Activated CD8-positive, alpha-beta T cell treated with anti-CD3 and anti-CD28 coated beads for 36 hours (primary cell): ENCODE measurements at regions not wholly inside any gene's neighbourhood (a gene's known extent, or its start where the extent isn't known, plus 50 kb on each side); places are given as distances from the start of the nearest gene placed in this dataset.

Source experiments
- ATAC-seq: fragments of 200-7000 bp; cut with Tn5 transposase; one replicate; pipeline ENCODE4 v1.10.0; 2021; ENCODE audit warnings: mild to moderate bottlenecking, moderate library complexity
- CTCF ChIA-PET: fragments of 350-600 bp; sonication (Branson Sonifier 250); formaldehyde crosslinking; loops from one replicate; lab custom pipeline; 2021; ENCODE audit warnings: antibody characterized with exemption; lab: Charles Lee
- POLR2A ChIA-PET: fragments of 350-600 bp; sonication (Branson Sonifier 250); formaldehyde crosslinking; loops from one replicate; lab custom pipeline; 2021; ENCODE audit warnings: antibody characterized with exemption; lab: Charles Lee
- DNase-seq: peaks from one replicate; pipeline ENCODE4 v3.0.0-alpha.2; 2020
- H3K27ac Mint-ChIP-seq: one replicate; pipeline ENCODE4 v1.8.0; 2021; ENCODE audit warnings: mild to moderate bottlenecking, mixed read lengths
- H3K27me3 Mint-ChIP-seq: one replicate; pipeline ENCODE4 v1.8.0; 2021; ENCODE audit warnings: mixed read lengths
- H3K36me3 Mint-ChIP-seq: one replicate; pipeline ENCODE4 v1.8.0; 2021; ENCODE audit warnings: low read depth, mixed read lengths
- H3K4me1 Mint-ChIP-seq: one replicate; pipeline ENCODE4 v1.8.0; 2021; ENCODE audit warnings: low read depth, mixed read lengths
- H3K4me3 Mint-ChIP-seq: one replicate; pipeline ENCODE4 v1.8.0; 2021; ENCODE audit warnings: mild to moderate bottlenecking, moderate library complexity, mixed read lengths
- H3K9me3 Mint-ChIP-seq: one replicate; pipeline ENCODE4 v1.8.0; 2021; ENCODE audit warnings: mixed read lengths
- intact Hi-C: fragments of 100-400 bp; cut with micrococcal nuclease; formaldehyde crosslinking; loops from one replicate; pipeline ENCODE4 v1.10.0; 2022
- TF ChIP-seq, protein P1 (sequence below): fragments of 200-600 bp; IDR thresholded peaks from one replicate; pipeline ENCODE4 v1.8.0; 2022; ENCODE audit warnings: antibody characterized with exemption, mild to moderate bottlenecking

DNA sequence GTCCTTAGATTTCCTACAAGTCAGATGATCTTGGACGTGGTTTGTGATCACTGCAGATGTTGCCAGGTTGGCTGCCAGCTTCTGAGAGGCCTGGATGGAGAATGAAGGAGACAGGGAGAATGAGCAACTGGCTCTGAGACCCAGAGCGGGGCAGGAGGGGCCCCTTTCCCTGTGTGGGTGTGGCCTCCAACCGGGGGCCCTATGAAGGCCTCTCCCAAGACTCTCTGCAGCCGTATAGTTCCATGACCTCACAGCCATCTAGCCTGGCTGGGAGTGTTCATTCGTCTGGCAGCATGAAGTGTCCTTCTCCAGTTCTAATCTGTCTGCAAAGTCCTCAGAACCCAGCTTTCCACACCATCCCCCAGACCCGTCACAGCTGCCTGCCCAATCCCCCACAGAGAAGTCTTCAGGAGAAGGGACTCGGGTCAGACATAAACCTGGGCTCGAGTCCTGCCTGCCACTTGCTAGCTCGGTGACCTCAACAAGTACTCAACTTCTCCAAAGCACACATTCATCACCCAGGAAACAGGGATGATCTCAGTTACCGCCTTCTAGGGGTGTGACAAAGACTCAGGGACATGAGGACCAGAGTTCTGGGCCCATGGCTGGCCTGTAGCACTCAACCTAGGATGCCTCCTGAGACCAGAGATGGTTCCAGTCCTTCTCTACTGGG is 122.6 kb downstream of the EDN3 start:
- Mint-ChIP-seq H3K4me3 (no peak overlapping the region), H3K36me3 (no peaks in the 10 kb centered on the region), H3K4me1 (no peaks in the 10 kb centered on the region), H3K9me3 (no peaks in the 10 kb centered on the region), H3K27ac (no peak overlapping the region), H3K27me3 (no peaks in the 10 kb centered on the region)
- TF ChIP-seq, protein P1, sequence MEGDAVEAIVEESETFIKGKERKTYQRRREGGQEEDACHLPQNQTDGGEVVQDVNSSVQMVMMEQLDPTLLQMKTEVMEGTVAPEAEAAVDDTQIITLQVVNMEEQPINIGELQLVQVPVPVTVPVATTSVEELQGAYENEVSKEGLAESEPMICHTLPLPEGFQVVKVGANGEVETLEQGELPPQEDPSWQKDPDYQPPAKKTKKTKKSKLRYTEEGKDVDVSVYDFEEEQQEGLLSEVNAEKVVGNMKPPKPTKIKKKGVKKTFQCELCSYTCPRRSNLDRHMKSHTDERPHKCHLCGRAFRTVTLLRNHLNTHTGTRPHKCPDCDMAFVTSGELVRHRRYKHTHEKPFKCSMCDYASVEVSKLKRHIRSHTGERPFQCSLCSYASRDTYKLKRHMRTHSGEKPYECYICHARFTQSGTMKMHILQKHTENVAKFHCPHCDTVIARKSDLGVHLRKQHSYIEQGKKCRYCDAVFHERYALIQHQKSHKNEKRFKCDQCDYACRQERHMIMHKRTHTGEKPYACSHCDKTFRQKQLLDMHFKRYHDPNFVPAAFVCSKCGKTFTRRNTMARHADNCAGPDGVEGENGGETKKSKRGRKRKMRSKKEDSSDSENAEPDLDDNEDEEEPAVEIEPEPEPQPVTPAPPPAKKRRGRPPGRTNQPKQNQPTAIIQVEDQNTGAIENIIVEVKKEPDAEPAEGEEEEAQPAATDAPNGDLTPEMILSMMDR: no peak
- no peak for ATAC-seq
- CTCF ChIA-PET: interaction anchor here (0.7 kb wide), 1 partner anchor 32 kb away, joined by 3 read pairs; no protein-coding TSS in a partner anchor
- no peak for DNase-seq
- POLR2A ChIA-PET: no interaction called here
- intact Hi-C loops: no loop called here

DNA sequence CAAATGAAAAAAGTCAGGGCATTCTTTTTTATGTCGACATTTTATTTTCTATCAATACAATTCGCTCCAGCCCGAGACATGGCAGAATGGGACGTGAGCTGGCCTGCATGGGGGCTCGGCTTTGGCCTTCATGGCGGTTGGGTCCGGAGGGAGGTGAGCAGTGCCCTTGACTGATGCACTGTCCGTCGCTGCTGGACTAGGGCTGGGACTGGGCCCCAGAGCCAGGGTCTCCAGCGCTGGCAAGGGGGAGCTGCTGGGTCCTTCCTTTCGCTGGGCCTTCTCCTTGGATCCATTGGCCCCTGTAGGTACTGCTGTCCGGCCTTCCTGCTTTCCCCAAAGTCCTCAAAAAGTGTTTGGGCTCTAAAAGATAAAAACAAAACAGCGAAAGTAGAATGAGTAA is 124.6 kb downstream of the EDN3 start:
- intact Hi-C loops: no loop called here
- H3K4me1 Mint-ChIP-seq: peaks cover 10% of the 10 kb centered on the region
- H3K27ac Mint-ChIP-seq: no peak overlapping the region
- H3K36me3 Mint-ChIP-seq: no peaks in the 10 kb centered on the region
- TF ChIP-seq, protein P1: no peak
- DNase-seq (no peak), ATAC-seq (no peak)
- CTCF ChIA-PET: interaction anchor here (1.4 to 1.7 kb wide), 2 partner anchors 21 to 71 kb away, joined by 3 to 4 read pairs; no protein-coding TSS in a partner anchor
- H3K9me3 Mint-ChIP-seq: no peaks in the 10 kb centered on the region
- POLR2A ChIA-PET: no interaction called here
- no peaks in the 10 kb centered on the region for H3K27me3 Mint-ChIP-seq
- H3K4me3 Mint-ChIP-seq: no peak overlapping the region

DNA sequence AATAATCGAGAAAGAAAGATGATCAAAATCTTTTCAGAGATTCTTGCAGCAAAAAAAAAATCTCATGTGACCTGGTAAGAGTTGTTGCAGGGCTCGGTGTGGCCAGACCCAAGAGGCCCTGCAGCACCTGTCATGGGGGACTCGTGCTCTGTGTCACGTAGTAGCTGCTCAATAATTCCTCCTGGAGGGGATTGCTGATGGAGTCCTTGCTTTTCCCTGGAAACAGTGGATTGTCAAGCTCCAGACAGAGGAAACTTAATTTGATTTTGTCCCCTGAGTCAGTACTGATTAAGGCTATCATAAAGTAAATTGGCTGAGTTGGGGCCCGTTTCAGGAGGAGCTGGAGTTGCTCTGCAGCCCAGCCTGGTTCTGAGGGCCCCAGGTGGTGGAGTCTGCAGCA is 125.2 kb downstream of the EDN3 start:
- Mint-ChIP-seq H3K9me3 (no peaks in the 10 kb centered on the region), H3K4me1 (peaks cover 10% of the 10 kb centered on the region), H3K4me3 (no peak overlapping the region), H3K36me3 (no peaks in the 10 kb centered on the region), H3K27ac (no peak overlapping the region), H3K27me3 (no peaks in the 10 kb centered on the region)
- ATAC-seq: no peak
- ChIA-PET CTCF (interaction anchor here (0.7 to 1.7 kb wide), 3 partner anchors 22 to 317 kb away, joined by 3 to 4 read pairs (median 3); no protein-coding TSS in a partner anchor), POLR2A (no interaction called here)
- intact Hi-C loops: no loop called here
- TF ChIP-seq, protein P1: no peak
- DNase-seq: no peak

DNA sequence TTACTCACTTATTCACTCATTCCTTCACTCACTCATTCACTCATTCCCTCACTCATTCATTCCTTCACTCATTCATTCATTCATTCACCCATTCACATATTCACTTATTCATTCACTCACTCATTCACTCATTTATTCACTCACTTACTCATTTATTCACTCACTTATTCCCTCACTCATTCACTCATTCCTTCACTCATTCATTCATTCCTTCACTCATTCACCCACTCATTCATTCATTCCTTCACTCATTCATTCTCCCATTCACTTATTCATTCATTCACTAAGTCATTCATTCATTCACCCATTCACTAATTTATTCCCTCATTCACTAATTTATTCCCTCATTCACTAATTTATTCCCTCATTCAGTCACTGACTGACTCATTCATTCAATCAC is 127.6 kb downstream of the EDN3 start:
- TF ChIP-seq, protein P1: no peak
- ATAC-seq (no peak), DNase-seq (no peak)
- Mint-ChIP-seq H3K4me3 (no peak overlapping the region), H3K36me3 (no peaks in the 10 kb centered on the region), H3K27me3 (no peaks in the 10 kb centered on the region), H3K4me1 (peaks cover 10% of the 10 kb centered on the region), H3K9me3 (no peaks in the 10 kb centered on the region), H3K27ac (no peak overlapping the region)
- POLR2A ChIA-PET: no interaction called here
- CTCF ChIA-PET: no interaction called here
- intact Hi-C loops: no loop called here

DNA sequence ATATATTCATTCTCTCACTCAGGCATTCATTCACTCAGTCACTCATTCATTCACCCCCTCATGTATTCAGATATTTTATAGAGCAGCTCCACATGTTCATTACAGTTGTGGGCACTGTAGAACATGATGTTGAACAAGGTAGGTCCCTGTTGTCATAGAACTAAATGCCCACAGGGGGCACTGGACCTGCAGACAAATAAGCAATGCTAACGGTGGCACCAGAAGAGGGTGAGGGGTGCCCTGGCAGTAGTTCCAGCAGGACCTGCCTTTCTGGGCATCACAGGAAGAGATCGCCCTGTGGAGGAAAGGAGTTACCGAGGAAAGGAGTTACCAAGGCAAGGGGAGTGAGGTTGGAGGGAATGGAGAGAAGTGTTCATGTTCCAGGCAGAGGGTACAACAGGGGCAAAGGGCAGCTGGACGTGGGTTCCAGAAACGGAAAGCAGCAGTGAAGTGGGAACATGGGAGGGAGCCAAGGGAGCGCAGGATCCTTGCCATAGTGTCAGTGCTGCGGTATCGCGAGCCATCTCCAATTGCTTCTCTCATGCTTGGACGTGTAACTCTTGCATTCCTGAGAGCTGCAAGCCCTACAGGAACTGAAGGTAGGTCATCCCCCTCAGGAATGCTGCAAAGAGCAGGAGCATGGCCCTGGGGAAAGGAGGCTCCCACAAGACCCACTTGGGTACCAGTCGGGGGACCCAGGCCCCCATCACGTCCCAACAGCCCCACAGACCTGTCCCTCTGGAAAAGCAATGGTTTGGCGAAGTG is 128.2 kb downstream of the EDN3 start:
- ChIA-PET POLR2A (interaction anchor here (0.5 kb wide), 1 partner anchor 13 kb away, joined by 3 read pairs; no protein-coding TSS in a partner anchor), CTCF (interaction anchor here (1.3 kb wide), 1 partner anchor 19 kb away, joined by 4 read pairs; no protein-coding TSS in a partner anchor)
- Mint-ChIP-seq H3K27ac (no peak overlapping the region), H3K27me3 (no peaks in the 10 kb centered on the region), H3K4me3 (no peak overlapping the region), H3K36me3 (no peaks in the 10 kb centered on the region), H3K9me3 (no peaks in the 10 kb centered on the region), H3K4me1 (peaks cover 10% of the 10 kb centered on the region)
- TF ChIP-seq, protein P1: peak; percentile 54
- peak; percentile 24 for DNase-seq
- no peak for ATAC-seq
- intact Hi-C loops: no loop called here
